KMS-11 (cell line): ENCODE measurements at regions not wholly inside any gene's neighbourhood (a gene's known extent, or its start where the extent isn't known, plus 50 kb on each side); places are given as distances from the start of the nearest gene placed in this dataset.

Experiments used
- H2AFZ ChIP-seq: fragments of 200-600 bp; sonication (generic); 2 replicates; pipeline ENCODE4 v1.6.1; 2016; ENCODE audit warnings: antibody characterized with exemption, mixed run types, low read depth
- H3K27ac ChIP-seq: fragments of 200-600 bp; sonication (generic); 2 replicates; pipeline ENCODE4 v1.6.1; 2016; ENCODE audit warnings: mild to moderate bottlenecking, mixed run types
- H3K27me3 ChIP-seq: fragments of 200-600 bp; sonication (generic); 2 replicates; pipeline ENCODE4 v1.6.1; 2017; ENCODE audit warnings: mild to moderate bottlenecking, low read depth, mixed run types, moderate library complexity; ENCODE audit not compliant: insufficient read depth
- H3K36me3 ChIP-seq: fragments of 200-600 bp; sonication (generic); 2 replicates; pipeline ENCODE4 v1.6.1; 2017; ENCODE audit warnings: mild to moderate bottlenecking, mixed run types; ENCODE audit not compliant: insufficient read depth
- H3K4me1 ChIP-seq: fragments of 200-600 bp; sonication (generic); 2 replicates; pipeline ENCODE4 v1.6.1; 2016; ENCODE audit warnings: mild to moderate bottlenecking, low read depth, mixed run types; ENCODE audit not compliant: poor library complexity, severe bottlenecking
- H3K4me2 ChIP-seq: fragments of 200-600 bp; sonication (generic); 2 replicates; pipeline ENCODE4 v1.7.0; 2016; ENCODE audit warnings: mild to moderate bottlenecking, mixed run types
- H3K4me3 ChIP-seq: fragments of 200-600 bp; sonication (generic); IDR thresholded peaks from 2 replicates; pipeline ENCODE4 v1.6.1; 2017; ENCODE audit warnings: low read depth, low read length, mixed read lengths; ENCODE audit not compliant: insufficient read depth
- H3K79me2 ChIP-seq: fragments of 200-600 bp; sonication (generic); 2 replicates; pipeline ENCODE4 v1.6.1; 2016; ENCODE audit warnings: low read depth, mixed run types; ENCODE audit not compliant: insufficient read depth
- H3K9ac ChIP-seq: fragments of 200-600 bp; sonication (generic); 2 replicates; pipeline ENCODE4 v1.6.1; 2016; ENCODE audit warnings: mild to moderate bottlenecking, mixed run types
- H4K20me1 ChIP-seq: fragments of 200-600 bp; sonication (generic); 2 replicates; pipeline ENCODE4 v1.6.1; 2016; ENCODE audit warnings: mild to moderate bottlenecking, mixed run types; ENCODE audit not compliant: insufficient read depth
- CTCF ChIP-seq: fragments of 200-600 bp; sonication (generic); conservative IDR thresholded peaks from 2 replicates; pipeline ENCODE4 v1.6.1; 2017; ENCODE audit warnings: low read depth, mild to moderate bottlenecking, antibody characterized with exemption, low read length, moderate library complexity, mixed read lengths

GRCh38 chr15:69804786-69805185, 292.9 kb downstream of the TLE3 start:
- TF ChIP-seq CTCF: no peak
- no peak overlapping the region for H3K27ac ChIP-seq
- H3K36me3 ChIP-seq: no peaks in the 10 kb centered on the region
- no peak overlapping the region for H2AFZ ChIP-seq
- H3K4me1 ChIP-seq: no peaks in the 10 kb centered on the region
- no peak overlapping the region for H3K9ac ChIP-seq
- no peak overlapping the region for H3K4me2 ChIP-seq
- H3K27me3 ChIP-seq: no peaks in the 10 kb centered on the region
- H3K4me3 ChIP-seq: no peak overlapping the region
- no peaks in the 10 kb centered on the region for H4K20me1 ChIP-seq
- no peaks in the 10 kb centered on the region for H3K79me2 ChIP-seq

GRCh38 chr15:69805248-69805953, 292.3 kb downstream of the TLE3 start:
- Histone ChIP-seq H3K27me3 (no peaks in the 10 kb centered on the region), H3K27ac (no peak overlapping the region)

GRCh38 chr15:69806287-69806915, 291.3 kb downstream of the TLE3 start:
- H3K27ac ChIP-seq: no peak overlapping the region
- H3K79me2 ChIP-seq: no peaks in the 10 kb centered on the region
- no peaks in the 10 kb centered on the region for H3K27me3 ChIP-seq
- no peak overlapping the region for H3K4me3 ChIP-seq
- no peaks in the 10 kb centered on the region for H3K4me1 ChIP-seq
- TF ChIP-seq CTCF: no peak
- no peak overlapping the region for H3K4me2 ChIP-seq
- no peak overlapping the region for H2AFZ ChIP-seq
- no peaks in the 10 kb centered on the region for H3K36me3 ChIP-seq
- no peak overlapping the region for H3K9ac ChIP-seq
- H4K20me1 ChIP-seq: no peaks in the 10 kb centered on the region

More at GRCh38 chr15:69805248-69805953, 292.3 kb downstream of the TLE3 start:
- H4K20me1 ChIP-seq: no peaks in the 10 kb centered on the region
- TF ChIP-seq CTCF: no peak
- no peak overlapping the region for H2AFZ ChIP-seq
- H3K79me2 ChIP-seq: no peaks in the 10 kb centered on the region
- H3K4me3 ChIP-seq: no peak overlapping the region
- H3K9ac ChIP-seq: no peak overlapping the region
- no peaks in the 10 kb centered on the region for H3K36me3 ChIP-seq
- H3K4me2 ChIP-seq: no peak overlapping the region
- H3K4me1 ChIP-seq: no peaks in the 10 kb centered on the region

GRCh38 chr15:69807721-69808120, 290.0 kb downstream of the TLE3 start:
- Histone ChIP-seq H3K4me1 (no peaks in the 10 kb centered on the region), H3K27me3 (no peaks in the 10 kb centered on the region), H3K4me2 (no peak overlapping the region), H3K79me2 (no peaks in the 10 kb centered on the region), H2AFZ (no peak overlapping the region), H4K20me1 (no peaks in the 10 kb centered on the region), H3K9ac (no peak overlapping the region), H3K27ac (no peak overlapping the region), H3K4me3 (no peak overlapping the region), H3K36me3 (no peaks in the 10 kb centered on the region)
- no peak for TF ChIP-seq CTCF
